GM18499 (cell line): ENCODE measurements at regions not wholly inside any gene's neighbourhood (a gene's known extent, or its start where the extent isn't known, plus 50 kb on each side); places are given as distances from the start of the nearest gene placed in this dataset.
A peak's percentile ranks its signal among the peaks of the same experiment; 100 is the strongest.
"Not testable (repeated sequence)": the region's sequence is repeated elsewhere in the genome, so short reads cannot be mapped to it uniquely, and the experiment has no call there.

Source experiments
- ATAC-seq: cut with Tn5 transposase; IDR thresholded peaks from one replicate; pipeline ENCODE4 v1.9.1; 2021; ENCODE audit warnings: moderate number of reproducible peaks; ENCODE audit not compliant: insufficient read depth, unreplicated experiment

GRCh38 chr12:83893101-83893500 lies 1019.5 kb downstream of the SLC6A15 start:
- ATAC-seq, result no peak

- ATAC-seq, result no peak
Measured at GRCh38 chr12:83889745-83890144, 1022.9 kb downstream of the SLC6A15 start.

- no peak for ATAC-seq
Measured at GRCh38 chr12:83886479-83886878, 1026.1 kb downstream of the SLC6A15 start.

GRCh38 chr12:83870921-83871599 lies 1041.5 kb downstream of the SLC6A15 start:
- not testable (repeated sequence) for ATAC-seq

GRCh38 chr12:83866477-83866876 lies 1046.1 kb downstream of the SLC6A15 start:
- ATAC-seq, result no peak

GRCh38 chr12:83865431-83865830 lies 1047.2 kb downstream of the SLC6A15 start:
- ATAC-seq, result no peak

GRCh38 chr12:83864054-83864453 lies 1048.5 kb downstream of the SLC6A15 start:
- ATAC-seq, result no peak

- ATAC-seq, result no peak
Measured at GRCh38 chr12:83859021-83859420, 1053.6 kb downstream of the SLC6A15 start.

- no peak for ATAC-seq
Measured at GRCh38 chr12:83856803-83857202, 1055.8 kb downstream of the SLC6A15 start.

GRCh38 chr12:83850531-83850930 lies 1062.1 kb downstream of the SLC6A15 start:
- no peak for ATAC-seq

- ATAC-seq, result no peak
Measured at GRCh38 chr12:83848702-83849101, 1063.9 kb downstream of the SLC6A15 start.

GRCh38 chr12:83843541-83843940 lies 1069.1 kb downstream of the SLC6A15 start:
- ATAC-seq, result no peak

GRCh38 chr12:83841620-83842019 lies 1071.0 kb downstream of the SLC6A15 start:
- ATAC-seq, result no peak

- no peak for ATAC-seq
Measured at GRCh38 chr12:83827860-83828259, 1084.7 kb downstream of the SLC6A15 start.

- no peak for ATAC-seq
Measured at GRCh38 chr12:83827193-83827592, 1085.4 kb downstream of the SLC6A15 start.

- peak; percentile 45 for ATAC-seq
Measured at GRCh38 chr12:83826112-83826511, 1086.5 kb downstream of the SLC6A15 start.

- peak; percentile 90 for ATAC-seq
Measured at GRCh38 chr12:83823386-83824045, 1089.1 kb downstream of the SLC6A15 start.

- ATAC-seq, result no peak
Measured at GRCh38 chr12:83821967-83822366, 1090.6 kb downstream of the SLC6A15 start.

GRCh38 chr12:83818881-83819280 lies 1093.7 kb downstream of the SLC6A15 start:
- ATAC-seq, result no peak

- no peak for ATAC-seq
Measured at GRCh38 chr12:83817730-83818129, 1094.9 kb downstream of the SLC6A15 start.

GRCh38 chr12:83808591-83808990 lies 1104.0 kb downstream of the SLC6A15 start:
- ATAC-seq, result no peak

GRCh38 chr12:83807871-83808270 lies 1104.7 kb downstream of the SLC6A15 start:
- ATAC-seq, result no peak
